Mammary epithelial cell (primary cell): ENCODE measurements at regions not wholly inside any gene's neighbourhood (a gene's known extent, or its start where the extent isn't known, plus 50 kb on each side); places are given as distances from the start of the nearest gene placed in this dataset.

ENCODE experiments used
- CTCF ChIP-seq, 2 donors: IDR thresholded peaks in 1 of 2; conservative IDR thresholded peaks in 1 of 2; 2 replicates each; pipeline ENCODE4 v1.5.1; 2011 to 2012; ENCODE audit warnings: inconsistent platforms in 2 of 2, low read length in 2 of 2, mild to moderate bottlenecking in 2 of 2, control low read depth in 1 of 2, low read depth in 1 of 2; ENCODE audit not compliant: insufficient read depth in 1 of 2; ENCODE audit errors: extremely low read depth in 1 of 2
- EZH2 ChIP-seq: IDR thresholded peaks from 2 replicates; pipeline ENCODE4 v1.6.1; 2012; ENCODE audit warnings: low read length, inconsistent platforms, borderline replicate concordance

GRCh38 chr3:67981077-67981476, 326.7 kb upstream of the SUCLG2 start:
- no peak for TF ChIP-seq CTCF (conservative IDR thresholded peaks at IDR 0.05 in 1 of 2, IDR thresholded peaks at IDR 0.05 in 1 of 2; ENCODE audit: extremely low read depth in 1 of 2, insufficient read depth in 1 of 2, low read depth in 1 of 2, low read length in 2 of 2)
- TF ChIP-seq EZH2 = no peak
